Spleen (tissue), 7 donors: ENCODE measurements at regions not wholly inside any gene's neighbourhood (a gene's known extent, or its start where the extent isn't known, plus 50 kb on each side); places are given as distances from the start of the nearest gene placed in this dataset.

Experiments used
- CTCF ChIP-seq, 11 experiments: fragments of 200-600 bp in 7 of 11; fragments of 450-650 bp in 4 of 11; sonication (generic) in 4 of 11; IDR thresholded peaks in 8 of 11; conservative IDR thresholded peaks in 3 of 11; 1 replicate in 7 of 11; 2 replicates in 4 of 11; pipeline versions ENCODE4 v1.4.0 to v1.8.0; 2016 to 2021; ENCODE audit warnings: antibody characterized with exemption in 11 of 11, inconsistent platforms in 4 of 11, mild to moderate bottlenecking in 1 of 11
- POLR2A ChIP-seq, 3 donors: fragments of 450-650 bp; IDR thresholded peaks; one replicate each; pipeline ENCODE4 v1.5.1; 2017; ENCODE audit warnings: antibody characterized with exemption in 3 of 3, mild to moderate bottlenecking in 1 of 3
- donor health status: DM: no; HTN: no; CAD: no; lungs with moderate emphysema.
- donor health status: DM: no; HTN: no; CAD: no.
- donor health status: DM: no; HTN: no; CAD: no.

GRCh38 chr12:77402716-77403115 lies 337.3 kb upstream of the E2F7 start:
- TF ChIP-seq CTCF (IDR thresholded peaks at IDR 0.05 in 8 of 11, conservative IDR thresholded peaks at IDR 0.05 in 3 of 11) (no peak), POLR2A (IDR thresholded peaks at IDR 0.05) (no peak)
